ENCODE measurements at regions not wholly inside any gene's neighbourhood (a gene's known extent, or its start where the extent isn't known, plus 50 kb on each side); places are given as distances from the start of the nearest gene placed in this dataset.

DNA sequence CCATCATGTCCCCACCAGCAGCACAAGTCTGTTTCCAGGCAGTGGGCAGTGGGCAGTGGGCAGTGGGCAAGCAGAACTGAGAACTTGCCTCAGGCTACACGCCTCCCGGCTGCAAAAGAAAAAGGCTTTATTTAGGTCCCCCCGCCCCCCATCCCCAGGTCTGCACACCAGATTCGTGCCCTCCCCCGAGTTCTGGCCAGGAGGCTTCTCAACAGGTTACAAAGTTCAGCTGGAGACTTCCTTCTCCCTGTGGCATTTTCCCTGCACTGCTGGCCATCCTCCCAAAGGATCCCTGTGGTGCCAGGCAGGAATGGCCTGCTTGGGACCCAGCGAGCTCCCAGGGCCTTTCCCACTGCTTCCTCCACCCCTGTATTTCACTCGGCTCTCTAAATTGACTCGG lies 97.0 kb upstream of the TRIM2 start:
- no peak overlapping the region for H3K27ac ChIP-seq (ENCODE audit: low read length)
- H3K9ac ChIP-seq (ENCODE audit: low read length in 2 of 2): no peak overlapping the region
- no peak overlapping the region for H3K4me3 ChIP-seq (ENCODE audit: low read length in 2 of 2)
- no peaks in the 10 kb centered on the region for H3K4me1 ChIP-seq (ENCODE audit: control insufficient read depth, insufficient read depth, low read length)
- H3K36me3 ChIP-seq (ENCODE audit: control insufficient read depth in 2 of 2, insufficient read depth in 2 of 2, low read length in 2 of 2): no peaks in the 10 kb centered on the region
- H3K9me3 ChIP-seq (ENCODE audit: control insufficient read depth in 2 of 2, low read length in 2 of 2): peaks cover 0 to 2% of the 10 kb centered on the region in 2 donors
- H3K27me3 ChIP-seq (ENCODE audit: control insufficient read depth in 1 of 2, insufficient read depth in 2 of 2, low read length in 2 of 2): no peaks in the 10 kb centered on the region

DNA sequence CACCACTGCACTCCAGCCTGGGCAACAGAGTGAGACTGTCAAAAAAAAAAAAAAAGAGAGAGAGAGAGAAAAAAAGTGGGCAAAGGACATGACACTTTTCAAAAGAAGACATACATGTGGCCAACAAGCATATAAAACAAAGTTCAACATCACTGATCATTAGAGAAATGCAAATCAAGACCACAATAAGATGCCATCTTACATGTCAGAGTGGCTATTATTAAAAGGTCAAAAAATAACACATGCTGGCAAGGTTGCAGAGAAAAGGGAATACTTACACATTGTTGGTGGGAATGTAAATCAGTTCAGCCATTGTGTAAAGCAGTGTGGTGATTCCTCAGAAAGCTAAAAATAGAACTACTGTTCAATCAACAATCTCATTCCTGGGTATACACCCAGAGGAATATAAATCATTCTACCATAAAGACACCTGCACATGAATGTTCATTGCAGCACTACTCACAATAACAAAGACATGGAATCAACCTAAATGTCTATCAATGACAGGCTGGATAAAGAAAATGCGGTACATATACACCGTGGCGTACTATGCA lies 94.9 kb upstream of the TRIM2 start:
- no peaks in the 10 kb centered on the region for H3K27me3 ChIP-seq (ENCODE audit: control insufficient read depth in 1 of 2, insufficient read depth in 2 of 2, low read length in 2 of 2)
- H3K27ac ChIP-seq (ENCODE audit: low read length): no peak overlapping the region
- no peak overlapping the region for H3K4me3 ChIP-seq (ENCODE audit: low read length in 2 of 2)
- no peak overlapping the region for H3K9ac ChIP-seq (ENCODE audit: low read length in 2 of 2)
- no peaks in the 10 kb centered on the region for H3K4me1 ChIP-seq (ENCODE audit: control insufficient read depth, insufficient read depth, low read length)
- H3K36me3 ChIP-seq (ENCODE audit: control insufficient read depth in 2 of 2, insufficient read depth in 2 of 2, low read length in 2 of 2): no peaks in the 10 kb centered on the region
- H3K9me3 ChIP-seq (ENCODE audit: control insufficient read depth in 2 of 2, low read length in 2 of 2): peaks cover 0 to 2% of the 10 kb centered on the region in 2 donors

DNA sequence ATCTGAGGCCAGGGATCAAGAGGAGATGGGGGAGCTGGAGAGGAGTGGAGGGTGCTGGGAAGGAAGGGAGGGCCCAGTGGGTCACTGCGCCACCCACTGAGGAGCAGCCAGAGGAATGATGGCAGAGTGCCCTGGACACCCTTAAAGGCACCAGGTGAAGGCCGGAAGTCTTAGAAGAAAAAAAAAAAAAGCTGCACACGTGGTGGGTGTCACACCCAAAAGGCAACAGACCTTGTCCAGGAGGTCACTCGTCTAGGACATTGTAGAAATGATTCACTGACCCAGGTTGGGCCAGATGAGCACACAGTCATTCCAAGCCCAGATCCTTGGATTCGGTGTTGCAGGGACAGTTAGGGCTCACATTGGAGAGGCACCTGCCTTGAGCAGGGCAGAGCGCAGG lies 93.5 kb upstream of the TRIM2 start:
- H3K36me3 ChIP-seq (ENCODE audit: control insufficient read depth in 2 of 2, insufficient read depth in 2 of 2, low read length in 2 of 2): no peaks in the 10 kb centered on the region
- no peaks in the 10 kb centered on the region for H3K27me3 ChIP-seq (ENCODE audit: control insufficient read depth in 1 of 2, insufficient read depth in 2 of 2, low read length in 2 of 2)
- no peak overlapping the region for H3K4me3 ChIP-seq (ENCODE audit: low read length in 2 of 2)
- H3K9ac ChIP-seq (ENCODE audit: low read length in 2 of 2): no peak overlapping the region
- H3K9me3 ChIP-seq (ENCODE audit: control insufficient read depth in 2 of 2, low read length in 2 of 2): peaks cover 0 to under 1% of the 10 kb centered on the region in 2 donors
- H3K27ac ChIP-seq (ENCODE audit: low read length): no peak overlapping the region
- peaks cover 10% of the 10 kb centered on the region for H3K4me1 ChIP-seq (ENCODE audit: control insufficient read depth, insufficient read depth, low read length)

DNA sequence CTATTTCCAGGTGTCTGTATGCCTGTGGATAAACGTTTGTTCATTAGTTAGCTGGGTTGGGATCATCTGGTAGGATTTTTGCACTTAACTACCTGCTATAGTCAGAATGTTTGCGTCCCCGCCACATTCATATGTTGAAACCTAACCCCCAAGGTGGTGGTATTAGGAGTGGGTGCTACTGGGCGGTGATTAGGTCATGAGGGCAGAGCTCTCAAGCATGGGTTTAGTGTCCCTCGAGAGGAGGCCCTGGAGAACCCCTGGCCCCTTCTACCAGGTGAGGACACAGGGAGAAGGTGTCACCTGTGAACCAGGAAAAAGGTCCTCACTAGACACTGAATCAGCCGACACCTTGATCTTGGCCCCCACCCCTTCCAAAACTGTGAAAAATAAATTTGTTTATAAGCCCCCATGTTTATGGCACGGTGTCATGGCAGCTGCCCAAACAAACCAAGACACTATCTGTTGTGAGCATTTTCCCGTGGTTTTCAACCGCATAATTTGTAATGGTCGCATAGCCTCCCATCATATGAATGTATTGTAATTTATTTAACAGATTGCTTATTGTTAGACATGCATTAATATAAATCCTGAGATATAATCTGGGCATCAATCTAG lies 92.7 kb upstream of the TRIM2 start:
- no peak overlapping the region for H3K9ac ChIP-seq (ENCODE audit: low read length in 2 of 2)
- H3K4me1 ChIP-seq (ENCODE audit: control insufficient read depth, insufficient read depth, low read length): peaks cover 16% of the 10 kb centered on the region
- no peak overlapping the region for H3K4me3 ChIP-seq (ENCODE audit: low read length in 2 of 2)
- no peaks in the 10 kb centered on the region for H3K27me3 ChIP-seq (ENCODE audit: control insufficient read depth in 1 of 2, insufficient read depth in 2 of 2, low read length in 2 of 2)
- no peaks in the 10 kb centered on the region for H3K36me3 ChIP-seq (ENCODE audit: control insufficient read depth in 2 of 2, insufficient read depth in 2 of 2, low read length in 2 of 2)
- H3K9me3 ChIP-seq (ENCODE audit: control insufficient read depth in 2 of 2, low read length in 2 of 2): no peaks in the 10 kb centered on the region
- no peak overlapping the region for H3K27ac ChIP-seq (ENCODE audit: low read length)

DNA sequence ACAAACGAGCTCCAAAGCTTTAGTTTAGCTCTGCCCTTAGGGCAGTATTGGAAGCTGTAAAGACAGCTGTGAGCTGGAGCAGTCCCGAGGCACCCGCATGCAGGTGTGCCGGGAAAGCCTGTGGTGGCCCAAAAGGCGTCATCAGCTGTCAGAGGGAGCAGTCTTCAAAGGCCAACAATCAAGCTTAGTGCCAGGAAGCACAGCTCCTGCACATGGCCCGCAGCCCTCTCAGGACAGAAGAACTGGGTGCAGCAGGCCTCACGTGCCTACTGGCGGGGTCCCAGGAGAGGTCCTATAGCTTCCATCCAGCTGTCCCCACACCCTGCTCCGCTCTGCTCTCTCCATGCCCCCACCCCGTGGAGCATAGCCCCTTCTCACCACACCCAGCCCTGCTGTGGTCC lies 92.2 kb upstream of the TRIM2 start:
- no peak overlapping the region for H3K9ac ChIP-seq (ENCODE audit: low read length in 2 of 2)
- no peaks in the 10 kb centered on the region for H3K36me3 ChIP-seq (ENCODE audit: control insufficient read depth in 2 of 2, insufficient read depth in 2 of 2, low read length in 2 of 2)
- H3K4me3 ChIP-seq (ENCODE audit: low read length in 2 of 2): no peak overlapping the region
- no peaks in the 10 kb centered on the region for H3K27me3 ChIP-seq (ENCODE audit: control insufficient read depth in 1 of 2, insufficient read depth in 2 of 2, low read length in 2 of 2)
- H3K9me3 ChIP-seq (ENCODE audit: control insufficient read depth in 2 of 2, low read length in 2 of 2): no peaks in the 10 kb centered on the region
- no peak overlapping the region for H3K27ac ChIP-seq (ENCODE audit: low read length)
- H3K4me1 ChIP-seq (ENCODE audit: control insufficient read depth, insufficient read depth, low read length): peaks cover 18% of the 10 kb centered on the region

DNA sequence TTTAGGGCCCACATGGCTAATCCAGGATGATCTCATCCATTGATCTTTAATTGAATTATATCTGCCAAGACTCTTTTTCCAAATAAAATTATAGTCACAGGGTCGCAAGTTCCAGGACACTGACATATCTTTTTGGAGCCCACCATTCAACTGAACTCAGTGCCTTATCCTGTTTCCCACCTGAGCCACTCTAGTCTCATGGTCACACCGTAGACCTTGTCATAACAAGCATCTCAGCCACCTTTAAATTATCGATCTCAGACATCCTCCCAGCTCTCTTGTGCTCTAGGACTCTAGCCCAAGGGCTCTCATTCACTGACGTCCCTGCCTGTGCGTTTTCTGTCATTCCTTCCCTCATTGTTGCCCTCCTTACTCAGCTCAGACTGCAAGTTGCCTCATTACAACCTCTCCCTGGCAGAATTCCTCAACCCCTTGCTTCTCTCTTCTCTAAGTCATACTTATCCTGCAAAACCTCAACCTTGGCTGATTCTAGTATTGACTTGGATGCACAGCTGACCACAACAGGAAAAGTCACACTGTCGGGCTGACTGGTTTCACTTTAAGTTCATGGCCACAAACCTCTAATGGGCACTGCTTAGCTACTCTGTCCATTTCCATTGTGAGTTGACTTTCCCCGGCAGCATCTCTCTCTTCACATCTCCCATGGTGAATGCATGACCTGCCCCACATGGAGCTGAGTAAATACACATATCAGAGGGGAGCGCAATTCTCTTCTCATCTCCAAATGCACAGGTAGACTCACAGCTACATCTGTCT lies 91.0 kb upstream of the TRIM2 start:
- no peak overlapping the region for H3K27ac ChIP-seq (ENCODE audit: low read length)
- no peak overlapping the region for H3K4me3 ChIP-seq (ENCODE audit: low read length in 2 of 2)
- H3K9ac ChIP-seq (ENCODE audit: low read length in 2 of 2): no peak overlapping the region
- no peaks in the 10 kb centered on the region for H3K9me3 ChIP-seq (ENCODE audit: control insufficient read depth in 2 of 2, low read length in 2 of 2)
- H3K27me3 ChIP-seq (ENCODE audit: control insufficient read depth in 1 of 2, insufficient read depth in 2 of 2, low read length in 2 of 2): no peaks in the 10 kb centered on the region
- peaks cover 18% of the 10 kb centered on the region for H3K4me1 ChIP-seq (ENCODE audit: control insufficient read depth, insufficient read depth, low read length)
- H3K36me3 ChIP-seq (ENCODE audit: control insufficient read depth in 2 of 2, insufficient read depth in 2 of 2, low read length in 2 of 2): no peaks in the 10 kb centered on the region

DNA sequence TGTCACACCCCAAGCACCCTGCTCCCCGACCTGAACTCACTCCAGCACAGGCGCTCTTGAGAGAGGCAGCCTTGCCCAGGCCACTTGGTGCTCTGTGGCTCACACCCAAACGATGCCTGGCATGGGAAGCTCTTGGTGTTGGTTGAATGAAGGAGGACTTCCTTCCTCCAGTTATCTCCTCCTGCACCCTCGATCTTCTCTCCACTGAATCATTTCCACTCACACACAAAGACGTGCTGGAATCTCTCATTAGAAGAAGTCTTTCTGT lies 90.5 kb upstream of the TRIM2 start:
- Histone ChIP-seq H3K9me3 (ENCODE audit: control insufficient read depth in 2 of 2, low read length in 2 of 2) (no peaks in the 10 kb centered on the region), H3K27me3 (ENCODE audit: control insufficient read depth in 1 of 2, insufficient read depth in 2 of 2, low read length in 2 of 2) (no peaks in the 10 kb centered on the region)

DNA sequence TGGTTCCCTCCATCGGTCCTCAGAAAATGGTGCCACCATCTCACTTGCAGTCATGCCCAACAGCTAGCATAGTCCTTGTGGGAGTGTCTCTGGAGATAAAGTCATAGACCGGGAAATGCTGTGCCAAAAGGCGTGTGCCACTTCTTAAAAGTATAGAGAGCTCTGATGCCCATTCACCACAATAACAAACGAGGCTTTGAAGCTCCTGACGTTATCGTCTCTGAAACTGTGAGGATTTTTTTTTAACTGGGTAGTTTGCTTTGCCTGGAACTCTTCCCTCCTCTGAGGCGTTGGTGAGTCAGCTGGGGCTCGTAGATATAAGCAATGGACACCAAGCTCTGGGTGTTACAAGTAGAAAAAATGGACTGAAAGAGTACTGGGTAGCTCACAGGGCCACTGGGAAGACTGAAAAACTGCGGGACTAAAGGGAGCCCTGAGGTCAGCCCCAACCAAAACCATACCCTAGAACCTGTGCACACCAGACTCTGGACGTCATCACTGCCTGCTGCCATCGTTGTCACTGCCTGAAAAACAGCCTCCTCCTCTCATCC lies 89.4 kb upstream of the TRIM2 start:
- H3K27ac ChIP-seq (ENCODE audit: low read length): peak overlapping the region; percentile 81
- no peaks in the 10 kb centered on the region for H3K27me3 ChIP-seq (ENCODE audit: control insufficient read depth in 1 of 2, insufficient read depth in 2 of 2, low read length in 2 of 2)
- peak overlapping the region; percentile 22 to 50 for H3K4me3 ChIP-seq (ENCODE audit: low read length in 2 of 2)
- H3K9ac ChIP-seq (ENCODE audit: low read length in 2 of 2): no peak overlapping the region
- no peaks in the 10 kb centered on the region for H3K36me3 ChIP-seq (ENCODE audit: control insufficient read depth in 2 of 2, insufficient read depth in 2 of 2, low read length in 2 of 2)
- H3K9me3 ChIP-seq (ENCODE audit: control insufficient read depth in 2 of 2, low read length in 2 of 2): no peaks in the 10 kb centered on the region
- peaks cover 18% of the 10 kb centered on the region for H3K4me1 ChIP-seq (ENCODE audit: control insufficient read depth, insufficient read depth, low read length)

More for the DNA sequence above, 90.5 kb upstream of the TRIM2 start:
- no peak overlapping the region for H3K4me3 ChIP-seq (ENCODE audit: low read length in 2 of 2)
- H3K27ac ChIP-seq (ENCODE audit: low read length): no peak overlapping the region
- H3K4me1 ChIP-seq (ENCODE audit: control insufficient read depth, insufficient read depth, low read length): peaks cover 18% of the 10 kb centered on the region
- no peak overlapping the region for H3K9ac ChIP-seq (ENCODE audit: low read length in 2 of 2)
- H3K36me3 ChIP-seq (ENCODE audit: control insufficient read depth in 2 of 2, insufficient read depth in 2 of 2, low read length in 2 of 2): no peaks in the 10 kb centered on the region

DNA sequence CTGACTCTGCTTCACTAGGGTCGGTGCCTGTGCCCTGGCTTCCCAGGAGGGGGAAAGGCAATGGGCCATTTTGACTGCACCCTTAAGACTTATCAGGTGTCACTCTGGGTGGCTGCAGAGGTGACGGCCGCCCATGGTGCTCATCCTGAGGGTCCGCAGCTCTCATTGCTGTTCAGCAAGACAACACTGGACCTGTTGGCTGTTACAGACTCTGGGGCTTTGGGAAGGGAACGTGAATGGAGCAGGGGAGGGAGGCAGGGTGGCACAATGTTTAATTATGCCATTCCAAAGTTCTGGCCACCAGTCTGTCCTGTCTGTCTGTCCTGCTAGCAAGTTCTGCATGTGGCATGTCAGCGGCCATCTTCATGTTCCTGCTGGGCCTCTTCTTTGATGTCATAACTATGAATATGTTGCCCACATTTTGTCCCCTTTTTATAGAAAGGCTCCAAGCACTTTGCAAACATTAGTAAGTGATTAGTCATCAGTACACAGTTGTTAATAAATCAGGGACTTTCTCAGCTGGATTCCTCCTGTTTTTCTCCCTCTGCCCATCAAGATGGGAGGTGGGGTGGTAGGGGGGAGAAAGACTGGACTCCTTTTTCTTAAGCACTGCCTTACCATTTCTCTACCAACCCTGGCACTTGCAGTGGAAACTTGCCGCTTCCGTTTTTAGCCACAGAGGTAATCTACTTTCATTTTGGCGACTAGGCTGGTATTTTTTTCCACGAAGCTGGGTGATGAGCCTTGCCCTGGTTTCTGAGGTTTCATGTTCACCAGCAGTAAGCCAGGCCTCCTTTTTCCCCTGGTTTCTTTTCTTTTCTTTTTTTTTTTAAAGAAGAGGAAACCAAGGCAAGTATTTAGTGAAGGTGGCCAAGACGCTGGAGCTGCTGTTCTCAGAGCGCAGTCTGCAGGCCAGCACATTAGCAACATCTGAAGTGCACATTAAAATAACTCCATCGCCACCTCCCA lies 88.6 kb upstream of the TRIM2 start:
- no peaks in the 10 kb centered on the region for H3K27me3 ChIP-seq (ENCODE audit: control insufficient read depth in 1 of 2, insufficient read depth in 2 of 2, low read length in 2 of 2)
- peaks cover 18% of the 10 kb centered on the region for H3K4me1 ChIP-seq (ENCODE audit: control insufficient read depth, insufficient read depth, low read length)
- H3K27ac ChIP-seq (ENCODE audit: low read length): peak overlapping the region; percentile 81
- H3K36me3 ChIP-seq (ENCODE audit: control insufficient read depth in 2 of 2, insufficient read depth in 2 of 2, low read length in 2 of 2): no peaks in the 10 kb centered on the region
- peak overlapping the region; percentile 50 to 62 for H3K4me3 ChIP-seq (ENCODE audit: low read length in 2 of 2)
- peak overlapping the region; percentile 48 to 55 for H3K9ac ChIP-seq (ENCODE audit: low read length in 2 of 2)
- no peaks in the 10 kb centered on the region for H3K9me3 ChIP-seq (ENCODE audit: control insufficient read depth in 2 of 2, low read length in 2 of 2)

DNA sequence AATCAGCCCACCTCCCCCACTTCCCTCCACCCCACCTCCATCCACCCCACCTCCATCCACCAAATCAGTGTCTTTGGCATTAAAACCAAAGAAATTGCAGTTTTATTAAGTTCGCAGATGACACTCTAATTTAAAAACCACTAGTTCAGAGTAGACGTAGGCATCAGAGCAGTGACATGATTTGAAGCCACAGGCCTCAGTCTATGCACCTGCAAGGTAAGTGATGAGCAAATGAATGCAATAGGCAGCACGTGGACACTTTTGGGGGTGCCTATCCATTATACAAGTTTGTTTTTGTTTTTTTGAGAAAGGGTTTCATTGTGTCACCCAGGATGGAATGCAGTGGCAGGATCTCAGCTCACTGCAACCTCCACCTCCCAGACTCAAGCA lies 88.0 kb upstream of the TRIM2 start:
- no peaks in the 10 kb centered on the region for H3K36me3 ChIP-seq (ENCODE audit: control insufficient read depth in 2 of 2, insufficient read depth in 2 of 2, low read length in 2 of 2)
- peak overlapping the region; percentile 81 for H3K27ac ChIP-seq (ENCODE audit: low read length)
- H3K9ac ChIP-seq (ENCODE audit: low read length in 2 of 2): peak overlapping the region; percentile 29 to 48
- no peaks in the 10 kb centered on the region for H3K27me3 ChIP-seq (ENCODE audit: control insufficient read depth in 1 of 2, insufficient read depth in 2 of 2, low read length in 2 of 2)
- peaks cover 18% of the 10 kb centered on the region for H3K4me1 ChIP-seq (ENCODE audit: control insufficient read depth, insufficient read depth, low read length)
- H3K4me3 ChIP-seq (ENCODE audit: low read length in 2 of 2): peak overlapping the region; percentile 50 to 62
- H3K9me3 ChIP-seq (ENCODE audit: control insufficient read depth in 2 of 2, low read length in 2 of 2): no peaks in the 10 kb centered on the region

Measured in stomach smooth muscle (tissue), 2 donors.